Hepatocyte (in vitro differentiated cells): ENCODE measurements at regions not wholly inside any gene's neighbourhood (a gene's known extent, or its start where the extent isn't known, plus 50 kb on each side); places are given as distances from the start of the nearest gene placed in this dataset.

Source experiments
- DNase-seq: peaks from one replicate; pipeline ENCODE4 v3.0.0-alpha.2; 2016; ENCODE audit warnings: low spot score
- H2AFZ ChIP-seq: fragments of 200-600 bp; sonication (generic); 2 replicates; pipeline ENCODE4 v1.6.0; 2016; ENCODE audit warnings: antibody characterized with exemption, mild to moderate bottlenecking
- H3K27ac ChIP-seq: fragments of 200-600 bp; sonication (generic); 2 replicates; pipeline ENCODE4 v1.5.1; 2016; ENCODE audit warnings: mild to moderate bottlenecking
- H3K27me3 ChIP-seq: fragments of 200-600 bp; sonication (generic); 2 replicates; pipeline ENCODE4 v1.6.1; 2016
- H3K36me3 ChIP-seq: fragments of 200-600 bp; sonication (generic); replicated peaks from 2 replicates; pipeline ENCODE4 v1.5.1; 2016; ENCODE audit warnings: low read depth; ENCODE audit not compliant: insufficient read depth
- H3K4me1 ChIP-seq: fragments of 200-600 bp; sonication (generic); 2 replicates; pipeline ENCODE4 v1.5.1; 2016; ENCODE audit warnings: mild to moderate bottlenecking, moderate library complexity; ENCODE audit not compliant: insufficient read depth
- H3K4me2 ChIP-seq: fragments of 200-600 bp; sonication (generic); 2 replicates; pipeline ENCODE4 v1.6.0; 2016
- H3K4me3 ChIP-seq: fragments of 200-600 bp; sonication (generic); 2 replicates; pipeline ENCODE4 v1.5.1; 2016; ENCODE audit warnings: mild to moderate bottlenecking
- H3K79me2 ChIP-seq: fragments of 200-600 bp; sonication (generic); 2 replicates; pipeline ENCODE4 v1.6.0; 2017; ENCODE audit warnings: mild to moderate bottlenecking
- H3K9me2 ChIP-seq: fragments of 200-600 bp; sonication (generic); replicated peaks from 2 replicates; pipeline ENCODE4 v1.6.0; 2017; ENCODE audit warnings: mild to moderate bottlenecking; ENCODE audit not compliant: insufficient read depth
- H3K9me3 ChIP-seq: fragments of 200-600 bp; sonication (generic); 2 replicates; pipeline ENCODE4 v1.5.1; 2016; ENCODE audit warnings: low read depth, mild to moderate bottlenecking
- H4K20me1 ChIP-seq: fragments of 200-600 bp; sonication (generic); 2 replicates; pipeline ENCODE4 v1.6.0; 2016; ENCODE audit warnings: mild to moderate bottlenecking; ENCODE audit not compliant: insufficient read depth, poor library complexity, severe bottlenecking
- EZH2 ChIP-seq: fragments of 200-600 bp; sonication (generic); IDR thresholded peaks from 2 replicates; pipeline ENCODE4 v1.6.1; 2016; ENCODE audit warnings: antibody characterized with exemption, mild to moderate bottlenecking, borderline replicate concordance
- EZH2phosphoT487 ChIP-seq: fragments of 200-600 bp; sonication (generic); IDR thresholded peaks from one replicate; pipeline ENCODE4 v1.6.1; 2018; ENCODE audit warnings: antibody characterized with exemption, mild to moderate bottlenecking, low read depth, moderate library complexity; ENCODE audit not compliant: unreplicated experiment, severe bottlenecking
- WGBS: methylation state at CpG from one replicate; pipeline ENCODE4 v1.1.6; 2016; ENCODE audit warnings: low lambda C conversion rate; ENCODE audit errors: missing lambda C conversion rate; 5-methylcytosine and 5-hydroxymethylcytosine counted together
- TF ChIP-seq, protein P1 (sequence below): fragments of 200-600 bp; sonication (generic); IDR thresholded peaks from 2 replicates; pipeline ENCODE4 v1.5.1; 2016; ENCODE audit warnings: antibody characterized with exemption, mild to moderate bottlenecking; ENCODE audit not compliant: poor library complexity

DNA sequence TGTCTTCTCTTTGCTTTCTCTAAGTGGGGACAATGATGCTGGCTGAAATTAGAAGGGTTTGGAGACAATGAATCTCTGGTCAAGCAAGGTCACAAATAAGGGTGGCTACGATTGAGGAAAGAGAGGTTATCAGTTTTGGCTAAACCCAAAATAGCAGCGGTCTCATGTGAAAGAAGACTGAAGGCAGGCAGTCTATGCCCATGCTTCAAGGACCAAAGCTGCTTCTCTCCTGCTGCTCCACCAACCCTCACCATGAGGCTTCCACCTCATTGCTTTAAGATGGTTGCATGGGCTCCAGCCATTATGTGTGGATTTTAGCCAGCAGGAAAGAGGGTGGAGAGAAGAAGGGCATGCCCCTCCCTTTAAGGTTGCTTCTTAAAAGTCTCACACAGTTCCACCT lies 114.1 kb upstream of the TRIM2 start:
- Histone ChIP-seq H3K9me2 (no peaks in the 10 kb centered on the region), H3K4me1 (peaks cover 6% of the 10 kb centered on the region), H3K27ac (no peak overlapping the region), H3K4me3 (no peak overlapping the region), H3K36me3 (no peaks in the 10 kb centered on the region), H3K27me3 (no peaks in the 10 kb centered on the region), H3K4me2 (no peak overlapping the region), H4K20me1 (no peaks in the 10 kb centered on the region), H2AFZ (no peak overlapping the region), H3K79me2 (no peaks in the 10 kb centered on the region), H3K9me3 (no peaks in the 10 kb centered on the region)
- no peak for DNase-seq
- TF ChIP-seq, protein P1, sequence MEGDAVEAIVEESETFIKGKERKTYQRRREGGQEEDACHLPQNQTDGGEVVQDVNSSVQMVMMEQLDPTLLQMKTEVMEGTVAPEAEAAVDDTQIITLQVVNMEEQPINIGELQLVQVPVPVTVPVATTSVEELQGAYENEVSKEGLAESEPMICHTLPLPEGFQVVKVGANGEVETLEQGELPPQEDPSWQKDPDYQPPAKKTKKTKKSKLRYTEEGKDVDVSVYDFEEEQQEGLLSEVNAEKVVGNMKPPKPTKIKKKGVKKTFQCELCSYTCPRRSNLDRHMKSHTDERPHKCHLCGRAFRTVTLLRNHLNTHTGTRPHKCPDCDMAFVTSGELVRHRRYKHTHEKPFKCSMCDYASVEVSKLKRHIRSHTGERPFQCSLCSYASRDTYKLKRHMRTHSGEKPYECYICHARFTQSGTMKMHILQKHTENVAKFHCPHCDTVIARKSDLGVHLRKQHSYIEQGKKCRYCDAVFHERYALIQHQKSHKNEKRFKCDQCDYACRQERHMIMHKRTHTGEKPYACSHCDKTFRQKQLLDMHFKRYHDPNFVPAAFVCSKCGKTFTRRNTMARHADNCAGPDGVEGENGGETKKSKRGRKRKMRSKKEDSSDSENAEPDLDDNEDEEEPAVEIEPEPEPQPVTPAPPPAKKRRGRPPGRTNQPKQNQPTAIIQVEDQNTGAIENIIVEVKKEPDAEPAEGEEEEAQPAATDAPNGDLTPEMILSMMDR, result no peak
- TF ChIP-seq EZH2 (no peak), EZH2phosphoT487 (no peak)
- WGBS, result 83% methylated on average over 2 of the region's 2 CpGs

DNA sequence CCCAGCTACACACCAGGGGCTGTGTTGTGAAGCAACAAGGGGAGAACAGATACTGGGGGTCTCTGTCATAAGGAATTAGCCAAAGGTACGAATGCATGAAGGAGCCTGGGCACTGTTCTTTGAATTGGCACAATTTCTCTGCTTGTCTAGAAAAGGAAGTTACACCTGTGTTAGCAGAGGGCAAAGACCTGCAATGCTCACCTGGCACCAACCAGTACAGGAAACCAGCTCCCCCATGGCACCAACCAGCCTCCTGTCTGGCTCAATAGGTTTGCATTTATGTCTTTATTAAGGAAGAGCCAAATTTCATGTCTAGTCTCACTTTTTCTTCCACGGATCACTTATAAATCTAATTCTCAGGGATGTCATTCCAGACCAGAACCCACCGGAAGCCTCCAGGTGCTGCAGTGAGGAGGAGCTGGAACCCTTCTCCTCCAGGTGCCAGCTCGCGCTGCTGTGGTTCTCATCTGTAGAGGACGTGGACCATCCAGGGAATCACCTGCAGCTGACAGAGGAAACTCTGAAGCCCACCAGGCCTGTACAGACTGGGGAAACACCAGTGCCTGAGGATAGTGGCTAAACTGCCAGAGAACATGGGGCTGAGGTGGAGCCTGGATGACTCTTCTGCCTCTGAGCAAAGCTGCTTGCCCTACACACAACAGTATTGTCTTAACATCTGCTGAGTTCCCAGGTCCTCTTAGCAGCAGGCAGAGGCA lies 113.4 kb upstream of the TRIM2 start:
- Histone ChIP-seq H3K9me3 (no peaks in the 10 kb centered on the region), H3K4me1 (peaks cover under 1% of the 10 kb centered on the region), H3K79me2 (no peaks in the 10 kb centered on the region), H3K4me2 (no peak overlapping the region), H4K20me1 (no peaks in the 10 kb centered on the region), H3K4me3 (no peak overlapping the region), H3K36me3 (no peaks in the 10 kb centered on the region), H3K27ac (no peak overlapping the region), H2AFZ (no peak overlapping the region), H3K9me2 (no peaks in the 10 kb centered on the region), H3K27me3 (no peaks in the 10 kb centered on the region)
- TF ChIP-seq EZH2 (no peak), EZH2phosphoT487 (no peak)
- TF ChIP-seq, protein P1, result no peak
- 89% methylated on average over 6 of the region's 6 CpGs for WGBS
- DNase-seq, result no peak

- Histone ChIP-seq H3K4me3 (no peak overlapping the region), H3K9me2 (no peaks in the 10 kb centered on the region), H4K20me1 (no peaks in the 10 kb centered on the region), H2AFZ (no peak overlapping the region), H3K9me3 (no peaks in the 10 kb centered on the region), H3K4me2 (no peak overlapping the region), H3K27me3 (no peaks in the 10 kb centered on the region), H3K79me2 (no peaks in the 10 kb centered on the region), H3K4me1 (no peaks in the 10 kb centered on the region), H3K36me3 (no peaks in the 10 kb centered on the region), H3K27ac (no peak overlapping the region)
- TF ChIP-seq EZH2 (no peak), EZH2phosphoT487 (no peak)
- TF ChIP-seq, protein P1, result no peak
- 78% methylated on average over 1 of the region's 1 CpG for WGBS
- no peak for DNase-seq
Measured at GRCh38 chr4:153093396-153093795, 110.8 kb upstream of the TRIM2 start.
